ENCODE measurements at regions not wholly inside any gene's neighbourhood (a gene's known extent, or its start where the extent isn't known, plus 50 kb on each side); places are given as distances from the start of the nearest gene placed in this dataset.

- intact Hi-C loops (cut with micrococcal nuclease) = no loop called here
- no peak for DNase-seq
- Histone ChIP-seq H3K27me3 (ENCODE audit: low read depth) (peaks cover 24% of the 10 kb centered on the region), H3K4me1 (no peaks in the 10 kb centered on the region), H3K27ac (replicated peaks) (no peak overlapping the region), H3K36me3 (no peaks in the 10 kb centered on the region), H3K4me3 (no peak overlapping the region), H3K9me3 (replicated peaks) (no peaks in the 10 kb centered on the region)
- no peak for TF ChIP-seq CTCF (IDR thresholded peaks at IDR 0.05; ENCODE audit: borderline replicate concordance)
Measured at GRCh38 chr5:136527311-136527710, 162.0 kb upstream of the TRPC7 start.

DNA sequence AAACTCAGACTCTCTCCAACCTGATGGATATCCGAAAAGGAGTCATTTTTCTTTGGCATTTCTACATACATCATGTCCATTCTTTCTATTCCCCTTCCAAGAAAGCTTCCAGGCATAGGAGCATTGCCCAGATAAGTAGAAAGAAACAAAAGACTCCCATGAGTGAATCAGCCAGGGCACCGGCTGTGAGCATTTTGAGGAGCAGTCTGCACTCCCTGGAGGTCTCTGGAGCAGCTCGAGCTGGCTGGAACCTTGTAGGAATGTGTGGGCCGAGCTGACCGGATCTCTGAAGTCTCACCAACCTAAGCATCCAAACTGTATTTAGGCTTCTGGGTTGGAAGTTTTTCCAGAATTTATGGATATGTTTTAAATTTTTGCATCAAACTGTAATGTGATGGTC, 161.4 kb upstream of the TRPC7 start:
- intact Hi-C loops (cut with micrococcal nuclease) = no loop called here
- DNase-seq = no peak
- Histone ChIP-seq H3K27ac (replicated peaks) (no peak overlapping the region), H3K4me3 (no peak overlapping the region), H3K27me3 (ENCODE audit: low read depth) (peaks cover 24% of the 10 kb centered on the region), H3K4me1 (no peaks in the 10 kb centered on the region), H3K9me3 (replicated peaks) (no peaks in the 10 kb centered on the region), H3K36me3 (no peaks in the 10 kb centered on the region)
- TF ChIP-seq CTCF (IDR thresholded peaks at IDR 0.05; ENCODE audit: borderline replicate concordance) = no peak

DNA sequence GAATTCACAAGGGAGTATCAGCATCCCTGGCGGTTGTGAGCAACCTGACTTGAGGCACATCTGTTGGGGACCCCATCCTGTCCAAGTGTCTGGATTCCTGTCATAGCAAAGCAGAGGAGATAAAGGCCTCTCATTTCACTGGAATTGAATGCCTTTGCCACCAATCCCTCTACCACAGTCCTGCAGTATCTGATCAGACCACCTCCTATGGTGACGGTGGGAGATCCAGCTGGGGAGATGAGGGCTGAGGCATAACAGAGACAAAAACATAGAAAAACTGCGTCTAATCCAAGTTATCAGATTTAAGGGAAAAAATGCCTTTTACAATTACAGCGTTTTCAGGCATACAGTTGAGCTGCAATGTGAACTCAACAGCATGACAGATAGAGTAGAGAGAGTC, 160.7 kb upstream of the TRPC7 start:
- intact Hi-C loops (cut with micrococcal nuclease) = no loop called here

GRCh38 chr5:136525597-136525996, 160.3 kb upstream of the TRPC7 start:
- Histone ChIP-seq H3K9me3 (replicated peaks) (no peaks in the 10 kb centered on the region), H3K36me3 (no peaks in the 10 kb centered on the region), H3K4me3 (no peak overlapping the region), H3K27me3 (ENCODE audit: low read depth) (peaks cover 25% of the 10 kb centered on the region), H3K4me1 (no peaks in the 10 kb centered on the region), H3K27ac (replicated peaks) (no peak overlapping the region)
- no peak for DNase-seq
- intact Hi-C loops (cut with micrococcal nuclease) = no loop called here
- no peak for TF ChIP-seq CTCF (IDR thresholded peaks at IDR 0.05; ENCODE audit: borderline replicate concordance)

More for the DNA sequence above, 160.7 kb upstream of the TRPC7 start:
- H3K27me3 ChIP-seq (ENCODE audit: low read depth) = peaks cover 24% of the 10 kb centered on the region
- H3K4me3 ChIP-seq = no peak overlapping the region
- H3K9me3 ChIP-seq (replicated peaks) = no peaks in the 10 kb centered on the region
- H3K36me3 ChIP-seq = no peaks in the 10 kb centered on the region
- H3K4me1 ChIP-seq = no peaks in the 10 kb centered on the region
- TF ChIP-seq CTCF (IDR thresholded peaks at IDR 0.05; ENCODE audit: borderline replicate concordance) = no peak
- no peak for DNase-seq
- no peak overlapping the region for H3K27ac ChIP-seq (replicated peaks)

- Histone ChIP-seq H3K36me3 (no peaks in the 10 kb centered on the region), H3K4me1 (no peaks in the 10 kb centered on the region), H3K27me3 (ENCODE audit: low read depth) (peaks cover 31% of the 10 kb centered on the region), H3K4me3 (no peak overlapping the region), H3K9me3 (replicated peaks) (no peaks in the 10 kb centered on the region), H3K27ac (replicated peaks) (no peak overlapping the region)
- no peak for DNase-seq
- intact Hi-C loops (cut with micrococcal nuclease) = no loop called here
- TF ChIP-seq CTCF (IDR thresholded peaks at IDR 0.05; ENCODE audit: borderline replicate concordance) = no peak
Measured at GRCh38 chr5:136522217-136522956, 157.0 kb upstream of the TRPC7 start.
